GM10248 (cell line): ENCODE measurements at regions not wholly inside any gene's neighbourhood (a gene's known extent, or its start where the extent isn't known, plus 50 kb on each side); places are given as distances from the start of the nearest gene placed in this dataset.

ENCODE experiments used
- CTCF ChIA-PET: fragments of 300-600 bp; sonication (Branson Sonifier 250); formaldehyde crosslinking; extraction: SDS; loops from one replicate; lab custom pipeline; 2021; ENCODE audit warnings: antibody characterized with exemption; lab: Yijun Ruan, JAX
- POLR2A ChIA-PET: fragments of 350-650 bp; sonication (Branson Sonifier 250); formaldehyde crosslinking; extraction: SDS; loops from one replicate; lab custom pipeline; 2020; ENCODE audit warnings: antibody characterized with exemption; lab: Yijun Ruan, JAX
- DNase-seq: peaks from one replicate; pipeline ENCODE4 v3.0.0; 2012; ENCODE audit errors: extremely low spot score
- TF ChIP-seq, protein P1 (sequence below): IDR thresholded peaks from 2 replicates; pipeline ENCODE4 v1.5.1; 2012; ENCODE audit warnings: mild to moderate bottlenecking, low read depth; ENCODE audit errors: extremely low read depth, missing control alignments, control extremely low read depth

GRCh38 chr9:82679472-82679871 lies 383.5 kb downstream of the RASEF start:
- DNase-seq, result no peak
- TF ChIP-seq, protein P1, sequence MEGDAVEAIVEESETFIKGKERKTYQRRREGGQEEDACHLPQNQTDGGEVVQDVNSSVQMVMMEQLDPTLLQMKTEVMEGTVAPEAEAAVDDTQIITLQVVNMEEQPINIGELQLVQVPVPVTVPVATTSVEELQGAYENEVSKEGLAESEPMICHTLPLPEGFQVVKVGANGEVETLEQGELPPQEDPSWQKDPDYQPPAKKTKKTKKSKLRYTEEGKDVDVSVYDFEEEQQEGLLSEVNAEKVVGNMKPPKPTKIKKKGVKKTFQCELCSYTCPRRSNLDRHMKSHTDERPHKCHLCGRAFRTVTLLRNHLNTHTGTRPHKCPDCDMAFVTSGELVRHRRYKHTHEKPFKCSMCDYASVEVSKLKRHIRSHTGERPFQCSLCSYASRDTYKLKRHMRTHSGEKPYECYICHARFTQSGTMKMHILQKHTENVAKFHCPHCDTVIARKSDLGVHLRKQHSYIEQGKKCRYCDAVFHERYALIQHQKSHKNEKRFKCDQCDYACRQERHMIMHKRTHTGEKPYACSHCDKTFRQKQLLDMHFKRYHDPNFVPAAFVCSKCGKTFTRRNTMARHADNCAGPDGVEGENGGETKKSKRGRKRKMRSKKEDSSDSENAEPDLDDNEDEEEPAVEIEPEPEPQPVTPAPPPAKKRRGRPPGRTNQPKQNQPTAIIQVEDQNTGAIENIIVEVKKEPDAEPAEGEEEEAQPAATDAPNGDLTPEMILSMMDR, result no peak
- ChIA-PET POLR2A (no interaction called here), CTCF (no interaction called here)

DNA sequence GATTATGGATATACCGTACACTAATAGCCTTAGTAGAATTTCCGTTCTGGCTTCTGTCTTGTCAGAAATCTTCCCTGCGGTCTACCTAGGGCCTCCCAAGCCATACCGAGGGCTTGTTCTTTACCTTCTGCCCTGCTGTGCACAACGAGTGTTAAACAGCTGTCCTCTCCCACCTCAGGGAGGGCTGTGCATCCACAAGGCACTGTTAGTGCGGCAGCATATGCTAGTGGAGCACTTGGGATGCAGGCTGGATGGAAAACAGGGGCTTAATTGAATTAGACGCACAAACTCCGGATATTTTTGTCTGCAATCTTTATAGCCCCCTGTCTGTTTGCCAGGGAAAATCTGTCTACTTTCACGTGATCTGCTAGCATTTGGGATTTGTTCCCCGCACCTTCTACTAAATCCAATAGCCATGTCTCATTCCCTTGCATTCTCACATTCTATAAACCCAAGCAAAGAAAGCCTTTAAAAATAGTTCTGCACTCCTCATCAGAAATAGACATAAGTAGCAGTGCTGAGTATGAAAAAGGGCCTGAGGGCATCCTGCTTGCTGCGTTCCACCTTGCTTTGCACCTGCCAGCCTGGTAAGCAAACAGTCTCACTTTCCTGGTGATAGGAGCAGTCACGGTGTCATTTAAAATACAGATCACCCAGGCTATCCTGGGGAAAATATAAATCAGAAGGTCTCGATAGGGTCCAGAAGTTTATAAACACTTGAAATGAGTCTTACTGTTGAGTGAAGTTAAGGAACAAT lies 382.6 kb downstream of the RASEF start:
- ChIA-PET CTCF (no interaction called here), POLR2A (no interaction called here)
- TF ChIP-seq, protein P1, result no peak
- no peak for DNase-seq

DNA sequence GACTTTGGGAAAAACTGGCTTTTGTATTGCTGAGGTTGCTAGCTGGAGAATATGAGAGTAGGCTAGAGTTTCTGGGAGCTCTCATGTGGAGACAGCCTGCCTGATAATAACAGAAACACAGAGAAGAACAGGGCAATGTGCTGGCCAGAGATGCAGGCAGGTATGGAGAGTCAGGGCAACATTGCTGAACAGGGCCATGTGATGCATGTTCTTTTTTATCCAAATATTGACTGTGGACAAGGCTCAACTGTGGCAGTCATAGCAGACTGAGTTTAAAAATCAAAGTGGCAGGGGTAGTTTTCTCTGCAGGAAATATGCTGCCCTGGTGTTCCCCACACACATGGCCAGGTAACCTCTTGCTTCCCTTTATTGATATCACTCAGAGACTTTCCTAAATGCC lies 381.1 kb downstream of the RASEF start:
- CTCF ChIA-PET, result no interaction called here
- POLR2A ChIA-PET, result no interaction called here
- no peak for DNase-seq
- TF ChIP-seq, protein P1, result no peak

DNA sequence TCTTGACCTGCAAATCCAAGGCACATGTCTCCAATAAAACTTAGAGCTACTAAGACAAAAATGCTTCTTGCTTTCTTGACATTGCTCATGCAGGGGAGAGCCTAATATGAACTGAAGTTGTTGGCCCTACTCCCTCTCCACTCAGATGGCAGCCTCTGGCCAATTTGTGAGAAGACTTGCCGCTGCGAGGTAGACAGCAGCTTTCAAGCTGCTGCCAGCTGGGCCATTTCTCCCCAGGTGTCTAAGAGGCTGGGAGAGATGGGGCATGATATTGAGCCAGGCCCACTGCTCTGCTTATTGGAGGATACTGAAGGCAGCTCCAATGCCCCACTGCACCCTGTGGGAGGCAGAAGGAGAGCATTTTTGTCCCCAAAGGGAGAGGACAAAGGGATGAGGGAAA lies 380.5 kb downstream of the RASEF start:
- TF ChIP-seq, protein P1, result no peak
- DNase-seq, result no peak
- CTCF ChIA-PET, result no interaction called here
- POLR2A ChIA-PET, result no interaction called here

DNA sequence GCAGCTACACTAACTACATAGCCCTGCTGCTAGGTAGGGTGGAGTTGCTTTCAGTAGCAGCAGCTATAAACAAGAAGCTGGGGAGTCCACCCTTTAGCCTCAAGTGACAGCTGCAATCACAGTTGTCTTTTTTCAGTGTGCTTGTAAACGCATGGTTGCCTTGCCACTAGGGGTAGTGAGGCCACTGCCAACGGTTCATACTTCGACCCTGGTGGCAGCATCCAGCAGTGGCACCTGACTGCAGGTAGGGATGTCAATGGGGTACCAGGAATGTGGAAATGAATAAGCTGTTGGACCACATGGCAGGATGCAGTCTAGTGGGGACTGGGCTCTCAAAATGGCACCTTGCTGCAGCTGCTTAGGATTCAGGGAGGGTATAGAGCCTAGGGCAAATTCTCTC lies 367.2 kb downstream of the RASEF start:
- TF ChIP-seq, protein P1, result no peak
- POLR2A ChIA-PET, result no interaction called here
- DNase-seq, result no peak
- CTCF ChIA-PET, result interaction anchor here (1.3 kb wide), 1 partner anchor 165 kb away, joined by 3 read pairs; no protein-coding TSS in a partner anchor

- ChIA-PET POLR2A (no interaction called here), CTCF (no interaction called here)
- TF ChIP-seq, protein P1, result no peak
- DNase-seq, result no peak
Observed at GRCh38 chr9:82706786-82707185, 356.2 kb downstream of the RASEF start.
